ENCODE measurements at regions not wholly inside any gene's neighbourhood (a gene's known extent, or its start where the extent isn't known, plus 50 kb on each side); places are given as distances from the start of the nearest gene placed in this dataset.
A peak's percentile ranks its signal among the peaks of the same experiment; 100 is the strongest.
"Not testable (repeated sequence)": the region's sequence is repeated elsewhere in the genome, so short reads cannot be mapped to it uniquely, and the experiment has no call there.

- DNase-seq; intact Hi-C loops (cut with DNase I); H3K27me3 ChIP-seq: not testable (repeated sequence)
Observed at GRCh38 chr14:19088632-19089031, 121.4 kb downstream of the POTEM start.

DNA sequence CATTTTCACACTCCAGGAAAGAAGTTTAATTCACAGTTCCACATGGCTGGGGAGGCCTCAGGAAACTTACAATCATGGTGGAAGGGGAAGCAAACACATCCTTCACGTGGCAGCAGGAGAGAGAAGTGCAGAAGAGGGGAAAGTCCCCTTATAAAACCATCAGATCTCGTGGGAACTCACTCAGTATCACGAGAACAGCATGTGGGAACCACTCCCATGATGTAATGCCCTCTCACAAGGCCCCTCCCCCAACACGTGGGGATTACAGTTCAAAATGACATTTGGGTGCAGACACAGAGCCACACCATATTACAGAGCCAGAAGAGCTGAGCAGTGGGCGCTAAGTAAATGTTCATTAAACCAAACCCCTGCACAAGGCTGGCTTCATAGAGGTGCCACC lies 126.0 kb downstream of the POTEM start:
- no CpG with 5 or more reads among the region's 5 CpGs for WGBS, 2 donors
- intact Hi-C loops (cut with DNase I); H3K27me3 ChIP-seq; H3K4me1 ChIP-seq; ATAC-seq; H3K4me3 ChIP-seq; H3K9me3 ChIP-seq; H3K27ac ChIP-seq; H3K36me3 ChIP-seq (replicated peaks in 1 of 2; ENCODE audit: insufficient read depth in 1 of 2, low read depth in 2 of 2); DNase-seq: not testable (repeated sequence)

More at GRCh38 chr14:19088632-19089031, 121.4 kb downstream of the POTEM start:
- TF ChIP-seq CTCF (IDR thresholded peaks at IDR 0.05) = peak in 1 of 7 experiments; percentile 27
- H3K36me3 ChIP-seq (replicated peaks in 1 of 2; ENCODE audit: insufficient read depth in 1 of 2, low read depth in 2 of 2); ATAC-seq; H3K4me3 ChIP-seq; H3K27ac ChIP-seq; H3K9me3 ChIP-seq; H3K4me1 ChIP-seq: not testable (repeated sequence)
- WGBS, 2 donors = no CpG with 5 or more reads among the region's 2 CpGs

DNA sequence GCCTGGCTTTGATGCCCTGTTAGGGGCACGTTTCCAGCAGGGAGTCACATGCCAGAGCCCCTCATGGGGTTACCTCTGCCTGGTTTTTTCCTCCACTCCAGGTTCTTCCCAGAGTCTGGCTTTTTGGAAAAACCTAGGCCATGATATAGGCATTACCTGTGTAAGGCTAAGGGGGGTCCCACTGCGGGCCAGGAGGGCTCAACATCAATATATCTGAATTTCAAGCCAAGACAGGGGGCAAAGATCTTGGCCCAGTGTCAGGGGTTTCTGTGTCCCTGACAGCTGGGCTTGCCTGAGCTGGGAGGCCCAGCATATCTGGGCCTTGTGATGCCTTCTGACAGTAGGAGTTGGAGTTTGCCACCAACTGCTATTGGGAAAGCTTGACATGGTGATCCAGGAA lies 127.5 kb downstream of the POTEM start:
- H3K36me3 ChIP-seq (replicated peaks in 1 of 2; ENCODE audit: insufficient read depth in 1 of 2, low read depth in 2 of 2); ATAC-seq; H3K4me3 ChIP-seq; H3K27me3 ChIP-seq; H3K9me3 ChIP-seq; intact Hi-C loops (cut with DNase I); H3K27ac ChIP-seq; H3K4me1 ChIP-seq; DNase-seq: not testable (repeated sequence)
- 11% methylated on average over 1 of the region's 2 CpGs; no CpG with 5 or more reads in 1 of the 2 donors for WGBS, 2 donors

- H3K4me3 ChIP-seq; ATAC-seq; H3K36me3 ChIP-seq (replicated peaks in 1 of 2; ENCODE audit: insufficient read depth in 1 of 2, low read depth in 2 of 2); H3K27ac ChIP-seq; intact Hi-C loops (cut with DNase I); DNase-seq; H3K27me3 ChIP-seq; H3K9me3 ChIP-seq; H3K4me1 ChIP-seq: not testable (repeated sequence)
- WGBS, 2 donors = no CpG with 5 or more reads among the region's 1 CpG
Observed at GRCh38 chr14:19095167-19095566, 127.9 kb downstream of the POTEM start.

DNA sequence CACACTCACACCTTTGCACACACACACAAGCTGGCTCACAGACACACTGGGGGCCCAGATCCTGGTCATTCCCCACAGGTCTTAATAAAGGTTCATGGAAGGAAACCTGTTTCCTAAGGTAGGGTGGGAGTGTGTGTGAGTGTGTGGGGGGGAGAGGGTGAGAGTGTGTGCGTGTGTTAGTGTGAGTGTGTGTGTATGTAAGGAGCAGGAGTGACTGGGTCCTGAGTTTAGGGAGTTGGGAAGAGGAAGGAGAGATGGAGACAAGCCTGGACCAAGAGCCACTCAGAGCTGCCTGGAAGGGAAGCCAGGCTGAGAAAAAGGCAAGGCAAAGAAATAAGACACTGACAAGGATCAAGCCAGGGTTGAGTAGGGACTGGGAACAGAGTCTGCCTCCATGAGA lies 129.2 kb downstream of the POTEM start:
- H3K4me1 ChIP-seq; H3K27ac ChIP-seq; ATAC-seq; H3K4me3 ChIP-seq; DNase-seq; H3K36me3 ChIP-seq (replicated peaks in 1 of 2; ENCODE audit: insufficient read depth in 1 of 2, low read depth in 2 of 2); H3K27me3 ChIP-seq; intact Hi-C loops (cut with DNase I); H3K9me3 ChIP-seq: not testable (repeated sequence)
- 18 to 50% methylated on average over 1 of the region's 1 CpG for WGBS, 2 donors

DNA sequence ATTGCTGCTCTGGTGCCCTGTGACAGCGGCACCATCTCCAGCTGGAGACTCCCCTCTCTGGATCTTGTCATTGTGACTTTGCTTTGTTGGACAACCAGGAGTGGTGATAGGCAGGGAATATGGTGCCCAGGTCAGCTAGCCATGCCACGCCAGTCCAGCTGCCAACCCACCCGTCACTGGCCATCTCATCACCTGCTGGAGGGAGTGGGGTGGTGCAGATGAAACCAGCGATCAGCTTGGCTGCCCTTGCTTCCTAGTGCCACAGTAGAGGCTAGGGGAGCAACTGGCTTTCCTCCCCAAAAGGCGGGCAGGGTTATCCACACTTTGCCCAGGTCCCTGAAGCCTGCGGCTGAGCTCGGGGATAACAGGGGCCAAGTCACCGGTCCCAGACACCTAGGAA lies 129.6 kb downstream of the POTEM start:
- H3K27me3 ChIP-seq; H3K4me1 ChIP-seq; H3K4me3 ChIP-seq; DNase-seq; intact Hi-C loops (cut with DNase I); H3K27ac ChIP-seq; H3K36me3 ChIP-seq (replicated peaks in 1 of 2; ENCODE audit: insufficient read depth in 1 of 2, low read depth in 2 of 2); H3K9me3 ChIP-seq; ATAC-seq: not testable (repeated sequence)
- WGBS, 2 donors = 75 to 85% methylated on average over 5 to 7 of the region's 8 CpGs

DNA sequence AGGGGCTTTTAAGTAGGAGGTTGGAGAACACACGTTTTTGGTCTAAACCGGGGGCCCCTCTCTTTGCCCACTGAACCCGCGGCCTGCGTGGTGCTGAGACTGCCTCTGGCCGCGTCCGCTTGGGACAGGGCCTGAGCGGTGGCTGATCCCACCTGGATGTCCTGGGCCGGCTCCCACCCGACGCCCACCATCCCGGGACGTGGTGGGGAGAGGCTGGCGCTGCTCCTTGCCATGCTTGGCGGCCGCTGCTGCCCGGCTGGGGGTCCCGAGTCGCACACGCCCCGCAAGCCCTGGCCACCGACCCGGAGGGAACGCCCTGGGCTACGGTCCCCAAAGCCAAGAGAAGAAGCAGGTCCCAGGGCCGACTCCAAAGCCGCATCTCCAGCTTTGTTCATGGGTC lies 130.1 kb downstream of the POTEM start:
- H3K27ac ChIP-seq; H3K4me3 ChIP-seq; ATAC-seq; H3K9me3 ChIP-seq; DNase-seq; H3K36me3 ChIP-seq (replicated peaks in 1 of 2; ENCODE audit: insufficient read depth in 1 of 2, low read depth in 2 of 2); H3K4me1 ChIP-seq; intact Hi-C loops (cut with DNase I); H3K27me3 ChIP-seq: not testable (repeated sequence)
- WGBS, 2 donors = 67 to 69% methylated on average over 2 to 28 of the region's 28 CpGs

- DNase-seq; H3K9me3 ChIP-seq; intact Hi-C loops (cut with DNase I); ATAC-seq; H3K27ac ChIP-seq; H3K36me3 ChIP-seq (replicated peaks in 1 of 2; ENCODE audit: insufficient read depth in 1 of 2, low read depth in 2 of 2); H3K4me3 ChIP-seq; H3K4me1 ChIP-seq; H3K27me3 ChIP-seq: not testable (repeated sequence)
- WGBS, 2 donors = 65% methylated on average over 42 of the region's 49 CpGs; no CpG with 5 or more reads in 1 of the 2 donors
Observed at GRCh38 chr14:19097750-19098149, 130.5 kb downstream of the POTEM start.

DNA sequence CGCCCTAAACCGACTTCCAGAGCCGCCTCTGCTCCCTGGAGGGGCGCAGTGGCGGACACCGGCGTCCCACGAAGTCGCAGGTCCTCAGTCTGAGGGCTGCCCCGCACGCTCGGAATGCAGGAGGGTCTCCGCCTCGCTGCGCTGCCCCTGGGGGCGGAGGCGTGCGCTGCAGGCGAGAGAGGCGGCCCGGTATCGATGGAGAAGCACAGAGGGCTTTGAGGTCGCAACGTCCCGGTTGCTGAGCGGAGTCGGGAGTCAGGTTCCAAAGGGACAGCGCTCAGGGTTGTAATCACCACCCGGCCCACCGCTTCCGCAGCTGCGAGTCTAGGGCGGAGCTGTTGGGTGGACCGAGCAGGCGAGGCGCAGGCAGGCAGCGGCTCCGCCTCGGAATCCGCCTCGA lies 131.0 kb downstream of the POTEM start:
- H3K27ac ChIP-seq; intact Hi-C loops (cut with DNase I); H3K36me3 ChIP-seq (replicated peaks in 1 of 2; ENCODE audit: insufficient read depth in 1 of 2, low read depth in 2 of 2); ATAC-seq; H3K27me3 ChIP-seq; H3K4me1 ChIP-seq; H3K4me3 ChIP-seq; H3K9me3 ChIP-seq; DNase-seq: not testable (repeated sequence)
- WGBS, 2 donors = 62 to 73% methylated on average over 14 to 20 of the region's 41 CpGs

DNA sequence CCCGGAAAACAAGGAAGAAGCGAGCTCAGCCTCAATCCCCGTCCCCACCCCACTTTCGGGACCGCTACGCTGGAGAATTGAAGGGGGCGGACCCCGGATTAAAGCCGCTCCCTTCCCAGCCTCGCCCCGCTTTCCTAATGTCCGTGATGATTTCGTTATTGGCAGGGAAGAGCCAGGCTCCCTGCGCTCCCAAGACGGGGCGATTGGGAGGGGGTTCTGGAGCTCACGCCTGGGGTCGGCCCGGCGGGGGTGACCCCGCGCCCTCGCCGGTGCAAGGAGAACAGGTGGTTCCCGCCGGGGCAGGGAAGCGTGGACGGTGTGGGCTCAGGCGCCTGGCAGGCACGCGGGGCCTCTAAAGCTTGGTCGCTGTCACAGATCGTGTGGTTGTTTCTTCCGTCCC lies 131.5 kb downstream of the POTEM start:
- ATAC-seq; DNase-seq; H3K27ac ChIP-seq; H3K9me3 ChIP-seq; H3K4me1 ChIP-seq; H3K27me3 ChIP-seq; H3K36me3 ChIP-seq (replicated peaks in 1 of 2; ENCODE audit: insufficient read depth in 1 of 2, low read depth in 2 of 2); intact Hi-C loops (cut with DNase I); H3K4me3 ChIP-seq: not testable (repeated sequence)
- WGBS, 2 donors = 48 to 78% methylated on average over 19 to 34 of the region's 34 CpGs

GRCh38 chr14:19099336-19099735 lies 132.1 kb downstream of the POTEM start:
- ATAC-seq; intact Hi-C loops (cut with DNase I); H3K36me3 ChIP-seq (replicated peaks in 1 of 2; ENCODE audit: insufficient read depth in 1 of 2, low read depth in 2 of 2); H3K4me3 ChIP-seq; DNase-seq; H3K27me3 ChIP-seq; H3K9me3 ChIP-seq; H3K4me1 ChIP-seq; H3K27ac ChIP-seq: not testable (repeated sequence)
- 44% methylated on average over 19 of the region's 29 CpGs; no CpG with 5 or more reads in 1 of the 2 donors for WGBS, 2 donors

- ATAC-seq; H3K27ac ChIP-seq; H3K4me1 ChIP-seq; intact Hi-C loops (cut with DNase I); H3K9me3 ChIP-seq; H3K4me3 ChIP-seq; H3K36me3 ChIP-seq (replicated peaks in 1 of 2; ENCODE audit: insufficient read depth in 1 of 2, low read depth in 2 of 2); DNase-seq; H3K27me3 ChIP-seq: not testable (repeated sequence)
- 84% methylated on average over 7 of the region's 15 CpGs; no CpG with 5 or more reads in 1 of the 2 donors for WGBS, 2 donors
Observed at GRCh38 chr14:19099939-19100338, 132.7 kb downstream of the POTEM start.
